Liver (tissue), 8 donors: ENCODE measurements at regions not wholly inside any gene's neighbourhood (a gene's known extent, or its start where the extent isn't known, plus 50 kb on each side); places are given as distances from the start of the nearest gene placed in this dataset.

Experiments used
- DNase-seq: peaks from one replicate; pipeline ENCODE4 v3.0.0-alpha.2; 2017; ENCODE audit warnings: low spot score
- H3K27ac ChIP-seq, 2 donors: one replicate each; pipeline ENCODE4 v1.7.0; 2013; ENCODE audit warnings: inconsistent platforms in 2 of 2, low read length in 2 of 2, control low read depth in 1 of 2, low read depth in 1 of 2, mild to moderate bottlenecking in 1 of 2
- H3K27me3 ChIP-seq, 4 donors: one replicate each; pipeline versions ENCODE4 v1.6.1 to v1.7.0; 2013; ENCODE audit warnings: low read length in 3 of 4, inconsistent platforms in 1 of 4, mild to moderate bottlenecking in 1 of 4, moderate library complexity in 1 of 4; ENCODE audit not compliant: control insufficient read depth in 4 of 4, insufficient read depth in 4 of 4
- H3K36me3 ChIP-seq, 4 donors: one replicate each; pipeline versions ENCODE4 v1.6.1 to v1.7.0; 2013; ENCODE audit warnings: low read length in 3 of 4, mild to moderate bottlenecking in 3 of 4, low read depth in 1 of 4, moderate library complexity in 1 of 4; ENCODE audit not compliant: control insufficient read depth in 4 of 4, insufficient read depth in 3 of 4
- H3K4me1 ChIP-seq, 4 donors: one replicate each; pipeline versions ENCODE4 v1.6.1 to v1.7.0; 2013; ENCODE audit warnings: low read length in 3 of 4, mild to moderate bottlenecking in 3 of 4, moderate library complexity in 1 of 4; ENCODE audit not compliant: control insufficient read depth in 4 of 4, insufficient read depth in 4 of 4
- H3K4me3 ChIP-seq, 3 donors: one replicate each; pipeline versions ENCODE4 v1.6.1 to v1.7.0; 2013; ENCODE audit warnings: low read length in 3 of 3, control low read depth in 1 of 3, low read depth in 1 of 3, mild to moderate bottlenecking in 1 of 3
- H3K9ac ChIP-seq, 2 donors: one replicate each; pipeline ENCODE4 v1.7.0; 2013; ENCODE audit warnings: low read length in 2 of 2, mild to moderate bottlenecking in 2 of 2, moderate library complexity in 2 of 2, control low read depth in 1 of 2, low read depth in 1 of 2
- H3K9me3 ChIP-seq, 4 donors: one replicate each; pipeline versions ENCODE4 v1.6.1 to v1.7.0; 2013; ENCODE audit warnings: low read length in 3 of 4; ENCODE audit not compliant: control insufficient read depth in 4 of 4
- EGR1 ChIP-seq, 2 donors: IDR thresholded peaks; 2 replicates each; pipeline ENCODE4 v1.6.1; 2016 to 2018; ENCODE audit warnings: antibody characterized with exemption in 2 of 2, low read depth in 2 of 2
- FOXA1 ChIP-seq: IDR thresholded peaks from 2 replicates; pipeline ENCODE4 v1.6.1; 2016; ENCODE audit warnings: antibody characterized with exemption
- GABPA ChIP-seq, 2 donors: IDR thresholded peaks in 1 of 2; conservative IDR thresholded peaks in 1 of 2; 2 replicates each; pipeline ENCODE4 v1.6.1; 2016; ENCODE audit warnings: antibody characterized with exemption in 2 of 2, mild to moderate bottlenecking in 1 of 2, moderate library complexity in 1 of 2
- HNF4G ChIP-seq: IDR thresholded peaks from 2 replicates; pipeline ENCODE4 v1.6.1; 2016; ENCODE audit warnings: antibody characterized with exemption
- JUND ChIP-seq, 2 donors: IDR thresholded peaks; 2 replicates each; pipeline ENCODE4 v1.6.1; 2016; ENCODE audit warnings: antibody characterized with exemption in 2 of 2
- SP1 ChIP-seq: IDR thresholded peaks from 2 replicates; pipeline ENCODE4 v1.6.1; 2018; ENCODE audit warnings: antibody characterized with exemption, mild to moderate bottlenecking
- YY1 ChIP-seq: IDR thresholded peaks from 2 replicates; pipeline ENCODE4 v1.6.1; 2016; ENCODE audit warnings: antibody characterized with exemption, mild to moderate bottlenecking
- ZBTB33 ChIP-seq: IDR thresholded peaks from 2 replicates; pipeline ENCODE4 v1.6.1; 2016; ENCODE audit warnings: antibody characterized with exemption
- WGBS: extraction: QIAGEN DNeasy Blood & Tissue Kit; methylation state at CpG from one replicate; pipeline ENCODE4 v1.1.7; 2013; 5-methylcytosine and 5-hydroxymethylcytosine counted together
- TF ChIP-seq, protein P1 (sequence below): IDR thresholded peaks from 2 replicates; pipeline ENCODE4 v1.6.1; 2016; ENCODE audit warnings: antibody characterized with exemption
- TF ChIP-seq, protein P2 (sequence below): IDR thresholded peaks from 2 replicates; pipeline ENCODE4 v1.6.1; 2016; ENCODE audit warnings: antibody characterized with exemption, mild to moderate bottlenecking
- TF ChIP-seq, protein P3 (sequence below): fragments of 150-350 bp; IDR thresholded peaks from 2 replicates; pipeline ENCODE4 v1.5.1; 2017; ENCODE audit warnings: improper control_type of control experiment, low read depth, low read length; ENCODE audit not compliant: missing input control
- TF ChIP-seq, protein P4 (sequence below): IDR thresholded peaks from 2 replicates; pipeline ENCODE4 v1.6.1; 2016; ENCODE audit warnings: antibody characterized with exemption
- donor health status: healthy.
- donor health status: healthy.
- donor health status: healthy.
- donor health status: healthy.
- donor health status: healthy.

GRCh38 chr5:44719856-44720255 is 88.9 kb upstream of the MRPS30 start:
- H3K9me3 ChIP-seq, result no peaks in the 10 kb centered on the region
- no peak for TF ChIP-seq EGR1 (IDR thresholded peaks at IDR 0.05; ENCODE audit: low read depth in 2 of 2)
- TF ChIP-seq, protein P1, sequence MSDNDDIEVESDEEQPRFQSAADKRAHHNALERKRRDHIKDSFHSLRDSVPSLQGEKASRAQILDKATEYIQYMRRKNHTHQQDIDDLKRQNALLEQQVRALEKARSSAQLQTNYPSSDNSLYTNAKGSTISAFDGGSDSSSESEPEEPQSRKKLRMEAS, result no peak
- TF ChIP-seq FOXA1, result no peak
- TF ChIP-seq ZBTB33, result no peak
- no peak for TF ChIP-seq HNF4G
- TF ChIP-seq JUND (IDR thresholded peaks at IDR 0.05), result no peak
- TF ChIP-seq, protein P2, sequence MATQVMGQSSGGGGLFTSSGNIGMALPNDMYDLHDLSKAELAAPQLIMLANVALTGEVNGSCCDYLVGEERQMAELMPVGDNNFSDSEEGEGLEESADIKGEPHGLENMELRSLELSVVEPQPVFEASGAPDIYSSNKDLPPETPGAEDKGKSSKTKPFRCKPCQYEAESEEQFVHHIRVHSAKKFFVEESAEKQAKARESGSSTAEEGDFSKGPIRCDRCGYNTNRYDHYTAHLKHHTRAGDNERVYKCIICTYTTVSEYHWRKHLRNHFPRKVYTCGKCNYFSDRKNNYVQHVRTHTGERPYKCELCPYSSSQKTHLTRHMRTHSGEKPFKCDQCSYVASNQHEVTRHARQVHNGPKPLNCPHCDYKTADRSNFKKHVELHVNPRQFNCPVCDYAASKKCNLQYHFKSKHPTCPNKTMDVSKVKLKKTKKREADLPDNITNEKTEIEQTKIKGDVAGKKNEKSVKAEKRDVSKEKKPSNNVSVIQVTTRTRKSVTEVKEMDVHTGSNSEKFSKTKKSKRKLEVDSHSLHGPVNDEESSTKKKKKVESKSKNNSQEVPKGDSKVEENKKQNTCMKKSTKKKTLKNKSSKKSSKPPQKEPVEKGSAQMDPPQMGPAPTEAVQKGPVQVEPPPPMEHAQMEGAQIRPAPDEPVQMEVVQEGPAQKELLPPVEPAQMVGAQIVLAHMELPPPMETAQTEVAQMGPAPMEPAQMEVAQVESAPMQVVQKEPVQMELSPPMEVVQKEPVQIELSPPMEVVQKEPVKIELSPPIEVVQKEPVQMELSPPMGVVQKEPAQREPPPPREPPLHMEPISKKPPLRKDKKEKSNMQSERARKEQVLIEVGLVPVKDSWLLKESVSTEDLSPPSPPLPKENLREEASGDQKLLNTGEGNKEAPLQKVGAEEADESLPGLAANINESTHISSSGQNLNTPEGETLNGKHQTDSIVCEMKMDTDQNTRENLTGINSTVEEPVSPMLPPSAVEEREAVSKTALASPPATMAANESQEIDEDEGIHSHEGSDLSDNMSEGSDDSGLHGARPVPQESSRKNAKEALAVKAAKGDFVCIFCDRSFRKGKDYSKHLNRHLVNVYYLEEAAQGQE, result no peak
- TF ChIP-seq GABPA (IDR thresholded peaks at IDR 0.05 in 1 of 2, conservative IDR thresholded peaks at IDR 0.05 in 1 of 2), result no peak
- TF ChIP-seq SP1, result no peak

GRCh38 chr5:44714871-44715561 is 93.7 kb upstream of the MRPS30 start:
- H3K27me3 ChIP-seq, result peaks cover 0 to 2% (median 0%) of the 10 kb centered on the region in 4 donors
- no peak overlapping the region for H3K9ac ChIP-seq
- no peak overlapping the region for H3K27ac ChIP-seq
- no peaks in the 10 kb centered on the region for H3K36me3 ChIP-seq
- no peak overlapping the region for H3K4me3 ChIP-seq
- no peak for DNase-seq
- H3K9me3 ChIP-seq, result no peaks in the 10 kb centered on the region
- H3K4me1 ChIP-seq, result no peaks in the 10 kb centered on the region
- TF ChIP-seq, protein P3, sequence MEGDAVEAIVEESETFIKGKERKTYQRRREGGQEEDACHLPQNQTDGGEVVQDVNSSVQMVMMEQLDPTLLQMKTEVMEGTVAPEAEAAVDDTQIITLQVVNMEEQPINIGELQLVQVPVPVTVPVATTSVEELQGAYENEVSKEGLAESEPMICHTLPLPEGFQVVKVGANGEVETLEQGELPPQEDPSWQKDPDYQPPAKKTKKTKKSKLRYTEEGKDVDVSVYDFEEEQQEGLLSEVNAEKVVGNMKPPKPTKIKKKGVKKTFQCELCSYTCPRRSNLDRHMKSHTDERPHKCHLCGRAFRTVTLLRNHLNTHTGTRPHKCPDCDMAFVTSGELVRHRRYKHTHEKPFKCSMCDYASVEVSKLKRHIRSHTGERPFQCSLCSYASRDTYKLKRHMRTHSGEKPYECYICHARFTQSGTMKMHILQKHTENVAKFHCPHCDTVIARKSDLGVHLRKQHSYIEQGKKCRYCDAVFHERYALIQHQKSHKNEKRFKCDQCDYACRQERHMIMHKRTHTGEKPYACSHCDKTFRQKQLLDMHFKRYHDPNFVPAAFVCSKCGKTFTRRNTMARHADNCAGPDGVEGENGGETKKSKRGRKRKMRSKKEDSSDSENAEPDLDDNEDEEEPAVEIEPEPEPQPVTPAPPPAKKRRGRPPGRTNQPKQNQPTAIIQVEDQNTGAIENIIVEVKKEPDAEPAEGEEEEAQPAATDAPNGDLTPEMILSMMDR, result no peak
- TF ChIP-seq, protein P2, result no peak
- TF ChIP-seq HNF4G (no peak), YY1 (no peak), EGR1 (IDR thresholded peaks at IDR 0.05; ENCODE audit: low read depth in 2 of 2) (no peak), GABPA (IDR thresholded peaks at IDR 0.05 in 1 of 2, conservative IDR thresholded peaks at IDR 0.05 in 1 of 2) (no peak), FOXA1 (no peak)
- TF ChIP-seq, protein P4, sequence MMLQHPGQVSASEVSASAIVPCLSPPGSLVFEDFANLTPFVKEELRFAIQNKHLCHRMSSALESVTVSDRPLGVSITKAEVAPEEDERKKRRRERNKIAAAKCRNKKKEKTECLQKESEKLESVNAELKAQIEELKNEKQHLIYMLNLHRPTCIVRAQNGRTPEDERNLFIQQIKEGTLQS, result no peak
- WGBS, result 70% methylated on average over 3 of the region's 3 CpGs

More at GRCh38 chr5:44719856-44720255, 88.9 kb upstream of the MRPS30 start:
- Histone ChIP-seq H3K4me1 (no peaks in the 10 kb centered on the region), H3K27me3 (no peaks in the 10 kb centered on the region), H3K36me3 (no peaks in the 10 kb centered on the region), H3K27ac (no peak overlapping the region), H3K4me3 (no peak overlapping the region), H3K9ac (no peak overlapping the region)
- WGBS, result 37% methylated on average over 2 of the region's 2 CpGs
- DNase-seq, result no peak
